GM12878 (cell line): ENCODE measurements at regions not wholly inside any gene's neighbourhood (a gene's known extent, or its start where the extent isn't known, plus 50 kb on each side); places are given as distances from the start of the nearest gene placed in this dataset.

Experiments
- ATAC-seq: fragments of 200-7000 bp; cut with Tn5 transposase; 3 replicates; pipeline ENCODE4 v1.9.1; 2020; ENCODE audit warnings: mild to moderate bottlenecking, moderate library complexity
- BruUV-seq: library from RNA; stranded (reverse); fragments of 400-500 nt; replicated peaks from 2 replicates; lab custom pipeline; 2021; lab: Mats Ljungman, UMichigan
- CTCF ChIA-PET: fragments of 300-600 bp; sonication (Branson Sonifier 250); formaldehyde crosslinking; extraction: SDS; loops from one replicate; lab custom pipeline; 2021; ENCODE audit warnings: inconsistent platforms; lab: Yijun Ruan, JAX
- POLR2A ChIA-PET: fragments of 350-600 bp; formaldehyde crosslinking; extraction: SDS; loops from one replicate; lab custom pipeline; 2021; ENCODE audit warnings: inconsistent platforms; lab: Charles Lee
- RAD21 ChIA-PET: fragments of 300-600 bp; sonication (Branson Sonifier 250); formaldehyde crosslinking; loops from one replicate; lab custom pipeline; 2023; ENCODE audit warnings: antibody characterized with exemption; ENCODE audit not compliant: unreplicated experiment; lab: Charles Lee
- SMC1A ChIA-PET: fragments of 300-600 bp; sonication (Branson Sonifier 250); formaldehyde crosslinking; loops from one replicate; lab custom pipeline; 2023; ENCODE audit not compliant: unreplicated experiment, uncharacterized antibody; lab: Charles Lee
- DNase-seq: peaks from one replicate; pipeline ENCODE4 v3.0.0-alpha.2; 2011; ENCODE audit warnings: low read depth, low spot score
- FAIRE-seq: peaks from 3 replicates; lab custom pipeline; 2011; peaks lifted over from hg19 to GRCh38; lab: Jason Lieb, UNC
- H2AFZ ChIP-seq: 2 replicates; pipeline ENCODE4 v1.6.0; 2011; ENCODE audit warnings: low read depth, low read length, control low read depth; ENCODE audit not compliant: control insufficient read depth
- H3K27ac ChIP-seq: 2 replicates; pipeline ENCODE4 v1.5.1; 2011; ENCODE audit warnings: control low read depth; ENCODE audit not compliant: control insufficient read depth, insufficient read depth
- H3K27me3 ChIP-seq, 2 experiments: replicated peaks in 1 of 2; 2 replicates each; pipeline versions ENCODE4 v1.6.0 to v1.6.1; 2011; ENCODE audit warnings: low read length in 1 of 2; ENCODE audit not compliant: control insufficient read depth in 2 of 2, insufficient read depth in 2 of 2
- H3K36me3 ChIP-seq, 2 experiments: 2 replicates each; pipeline ENCODE4 v1.5.1; 2011; ENCODE audit warnings: low read length in 1 of 2; ENCODE audit not compliant: control insufficient read depth in 2 of 2, insufficient read depth in 2 of 2
- H3K4me1 ChIP-seq: 2 replicates; pipeline ENCODE4 v1.6.1; 2011; ENCODE audit warnings: mild to moderate bottlenecking, low read length, moderate library complexity, mixed read lengths; ENCODE audit not compliant: control insufficient read depth, insufficient read depth
- H3K4me2 ChIP-seq: 2 replicates; pipeline ENCODE4 v1.6.0; 2011; ENCODE audit warnings: control low read depth; ENCODE audit not compliant: control insufficient read depth, insufficient read depth
- H3K4me3 ChIP-seq: fragments of 200-600 bp; sonication (generic); 2 replicates; pipeline ENCODE4 v1.5.1; 2016
- H3K79me2 ChIP-seq: 2 replicates; pipeline ENCODE4 v1.6.0; 2011; ENCODE audit warnings: low read length; ENCODE audit not compliant: control insufficient read depth, insufficient read depth
- H3K9ac ChIP-seq: 2 replicates; pipeline ENCODE4 v1.8.0; 2011; ENCODE audit warnings: low read length, control low read depth, mixed read lengths; ENCODE audit not compliant: control insufficient read depth, insufficient read depth
- H3K9me3 ChIP-seq: replicated peaks from 3 replicates; pipeline ENCODE4 v1.5.1; 2011; ENCODE audit warnings: mild to moderate bottlenecking, low read length; ENCODE audit not compliant: control insufficient read depth, insufficient read depth
- H4K20me1 ChIP-seq: 2 replicates; pipeline ENCODE4 v1.6.0; 2011; ENCODE audit not compliant: control insufficient read depth, insufficient read depth
- ATF2 ChIP-seq: IDR thresholded peaks from 2 replicates; pipeline ENCODE4 v1.6.1; 2012; ENCODE audit warnings: low read length, inconsistent platforms
- ATF7 ChIP-seq: fragments of 450-650 bp; IDR thresholded peaks from 2 replicates; pipeline ENCODE4 v1.6.1; 2016; ENCODE audit warnings: low read depth, mild to moderate bottlenecking
- CBFB ChIP-seq: IDR thresholded peaks from 2 replicates; pipeline ENCODE4 v1.6.1; 2016; ENCODE audit warnings: antibody characterized with exemption, low read depth
- FOXM1 ChIP-seq: IDR thresholded peaks from 2 replicates; pipeline ENCODE4 v1.6.1; 2012; ENCODE audit warnings: low read depth, mild to moderate bottlenecking, inconsistent platforms, low read length, moderate library complexity
- GABPA ChIP-seq: IDR thresholded peaks from 2 replicates; pipeline ENCODE4 v1.6.1; 2014; ENCODE audit warnings: antibody characterized with exemption, low read depth, mild to moderate bottlenecking, inconsistent platforms
- GATAD2B ChIP-seq: fragments of 450-650 bp; conservative IDR thresholded peaks from 2 replicates; pipeline ENCODE4 v1.6.1; 2017; ENCODE audit warnings: low read depth, mild to moderate bottlenecking, moderate library complexity
- IRF3 ChIP-seq: fragments of 450-650 bp; IDR thresholded peaks from 2 replicates; pipeline ENCODE4 v1.6.1; 2014; ENCODE audit warnings: mild to moderate bottlenecking
- MYB ChIP-seq: fragments of 150-350 bp; IDR thresholded peaks from 2 replicates; pipeline ENCODE4 v1.6.1; 2014; ENCODE audit warnings: mild to moderate bottlenecking, low read depth, low read length, borderline replicate concordance
- SPI1 ChIP-seq: IDR thresholded peaks from 2 replicates; pipeline ENCODE4 v1.6.1; 2011; ENCODE audit warnings: low read depth, mild to moderate bottlenecking, low read length, moderate library complexity, borderline replicate concordance; ENCODE audit not compliant: insufficient read depth
- ZBTB4 ChIP-seq: fragments of 450-650 bp; formaldehyde crosslinking; IDR thresholded peaks from 2 replicates; pipeline ENCODE4 v1.4.0; 2022; ENCODE audit warnings: mild to moderate bottlenecking, moderate library complexity
- ZBTB40 ChIP-seq: fragments of 450-650 bp; IDR thresholded peaks from 2 replicates; pipeline ENCODE4 v1.6.1; 2016; ENCODE audit warnings: mild to moderate bottlenecking, moderate library complexity, borderline replicate concordance
- ZNF384 ChIP-seq: IDR thresholded peaks from 2 replicates; pipeline ENCODE4 v1.6.1; 2012; ENCODE audit warnings: low read depth, mild to moderate bottlenecking, low read length, improper control_type of control experiment, borderline replicate concordance
- ZNF622 ChIP-seq: fragments of 450-650 bp; IDR thresholded peaks from 2 replicates; pipeline ENCODE4 v1.6.1; 2017; ENCODE audit warnings: mild to moderate bottlenecking, inconsistent platforms
- ZSCAN29 ChIP-seq: fragments of 450-650 bp; IDR thresholded peaks from 2 replicates; pipeline ENCODE4 v1.6.1; 2017; ENCODE audit warnings: mild to moderate bottlenecking, moderate library complexity
- WGBS: methylation state at CpG from one replicate; pipeline ENCODE4 v1.1.6; 2016; ENCODE audit warnings: low lambda C conversion rate; ENCODE audit not compliant: insufficient replicate concordance, insufficient coverage; ENCODE audit errors: missing lambda C conversion rate; 5-methylcytosine and 5-hydroxymethylcytosine counted together
- in situ Hi-C: fragments of 300-500 bp; cut with MboI; formaldehyde crosslinking; loops from 9 replicates; pipeline ENCODE4 v1.14.3; 2018; ENCODE audit warnings: mixed read lengths
- intact Hi-C: fragments of 100-400 bp; cut with micrococcal nuclease; formaldehyde crosslinking; loops from one replicate; pipeline ENCODE4 v1.14.2; 2022; ENCODE audit not compliant: unreplicated experiment

GRCh38 chr6:28657769-28658465, 132.2 kb downstream of the GPX5 start:
- ChIA-PET CTCF (no interaction called here), RAD21 (no interaction called here), POLR2A (no interaction called here), SMC1A (interaction anchor here (1.9 kb wide), 1 partner anchor 9 kb away, joined by 4 read pairs; no protein-coding TSS in a partner anchor)
- ATAC-seq, result peak; percentile 92
- H3K9ac ChIP-seq, result no peak overlapping the region; the same call in 1 of the 2 replicates
- intact Hi-C loops, result loop anchor here (1.0 to 5.0 kb wide), 2 partner anchors 10 to 284 kb away; no protein-coding TSS in a partner anchor
- H2AFZ ChIP-seq, result no peak overlapping the region
- H3K4me3 ChIP-seq, result peak overlapping the region; percentile 62
- under 1% methylated on average over 25 of the region's 27 CpGs for WGBS
- H3K9me3 ChIP-seq, result no peaks in the 10 kb centered on the region
- in situ Hi-C loops, result no loop called here
- no peaks in the 10 kb centered on the region for H3K79me2 ChIP-seq
- H3K4me2 ChIP-seq, result peak overlapping the region; percentile 73
- FAIRE-seq, result peak; percentile 18
- H3K27ac ChIP-seq, result no peak overlapping the region
- H3K4me1 ChIP-seq, result no peaks in the 10 kb centered on the region
- no TSS peak for BruUV-seq
- peaks cover 2 to 5% of the 10 kb centered on the region in 2 experiments; a peak in 1 of 4 replicates for H3K27me3 ChIP-seq
- H4K20me1 ChIP-seq, result no peaks in the 10 kb centered on the region
- no peaks in the 10 kb centered on the region for H3K36me3 ChIP-seq
- DNase-seq, result peak; percentile 44
- TF ChIP-seq GABPA, result peak; percentile 64; the same call in 1 of the 2 replicates
- peak; percentile 65 for TF ChIP-seq ZBTB40
- TF ChIP-seq CBFB, result no peak
- peak; percentile 42; the same call in 1 of the 2 replicates for TF ChIP-seq ATF2
- TF ChIP-seq GATAD2B, result no peak
- TF ChIP-seq ZBTB4 (CRISPR knock-in tag), result no peak
- TF ChIP-seq SPI1, result peak; percentile 28; the same call in 1 of the 2 replicates
- TF ChIP-seq ZNF622, result no peak
- no peak for TF ChIP-seq ATF7
- TF ChIP-seq ZSCAN29, result peak; percentile 89
- TF ChIP-seq MYB, result no peak
- peak; percentile 91 for TF ChIP-seq ZNF384
- TF ChIP-seq IRF3, result no peak
- TF ChIP-seq FOXM1, result no peak
